A673 (cell line): ENCODE measurements at regions not wholly inside any gene's neighbourhood (a gene's known extent, or its start where the extent isn't known, plus 50 kb on each side); places are given as distances from the start of the nearest gene placed in this dataset.

Source experiments
- BruUV-seq: library from RNA; stranded (reverse); fragments of 400-500 nt; replicated peaks from 2 replicates; lab custom pipeline; 2021; lab: Mats Ljungman, UMichigan
- CTCF ChIA-PET: fragments of 300-600 bp; sonication (Branson Sonifier 250); formaldehyde crosslinking; loops from one replicate; lab custom pipeline; 2022; ENCODE audit warnings: antibody characterized with exemption; lab: Charles Lee
- POLR2A ChIA-PET: fragments of 300-600 bp; sonication (Branson Sonifier 250); formaldehyde crosslinking; loops from one replicate; lab custom pipeline; 2022; ENCODE audit warnings: antibody characterized with exemption; ENCODE audit not compliant: low non-redundant PET; lab: Charles Lee
- DNase-seq: peaks from one replicate; pipeline ENCODE4 v3.0.0-alpha.2; 2015; ENCODE audit warnings: low spot score
- H3K27ac ChIP-seq: fragments of 200-600 bp; sonication (generic); 2 replicates; pipeline ENCODE4 v1.5.1; 2016; ENCODE audit warnings: mixed run types, low read depth, mild to moderate bottlenecking, mixed read lengths, antibody characterized with exemption, low read length; ENCODE audit not compliant: poor library complexity, severe bottlenecking
- H3K27me3 ChIP-seq: fragments of 200-600 bp; sonication (generic); replicated peaks from 2 replicates; pipeline ENCODE4 v1.6.1; 2017; ENCODE audit warnings: mixed run types, low read depth, mild to moderate bottlenecking, mixed read lengths, antibody characterized with exemption, low read length; ENCODE audit not compliant: insufficient read depth, poor library complexity
- H3K36me3 ChIP-seq: fragments of 200-600 bp; sonication (generic); 2 replicates; pipeline ENCODE4 v1.6.1; 2016; ENCODE audit warnings: mixed run types, mild to moderate bottlenecking, mixed read lengths, antibody characterized with exemption, low read length; ENCODE audit not compliant: insufficient read depth, poor library complexity, severe bottlenecking
- H3K4me1 ChIP-seq: fragments of 200-600 bp; sonication (generic); 2 replicates; pipeline ENCODE4 v1.6.1; 2017; ENCODE audit warnings: mixed run types, mild to moderate bottlenecking, mixed read lengths, antibody characterized with exemption, low read length; ENCODE audit not compliant: insufficient read depth, poor library complexity, severe bottlenecking
- H3K4me3 ChIP-seq: fragments of 200-600 bp; sonication (generic); 2 replicates; pipeline ENCODE4 v1.5.1; 2016; ENCODE audit warnings: low read depth, mixed run types, mild to moderate bottlenecking, mixed read lengths, low read length; ENCODE audit not compliant: poor library complexity, severe bottlenecking
- H3K9me3 ChIP-seq: fragments of 200-600 bp; sonication (generic); 2 replicates; pipeline ENCODE4 v1.6.1; 2016; ENCODE audit warnings: mixed run types, low read depth, mild to moderate bottlenecking, mixed read lengths, antibody characterized with exemption, low read length; ENCODE audit not compliant: poor library complexity, severe bottlenecking
- EZH2 ChIP-seq: fragments of 200-600 bp; sonication (generic); IDR thresholded peaks from 2 replicates; pipeline ENCODE4 v1.6.1; 2017; ENCODE audit warnings: borderline replicate concordance, low read depth, mild to moderate bottlenecking, mixed read lengths, antibody characterized with exemption, low read length; ENCODE audit not compliant: poor library complexity, severe bottlenecking
- intact Hi-C: fragments of 100-400 bp; cut with micrococcal nuclease; formaldehyde crosslinking; loops from one replicate; pipeline ENCODE4 v1.10.0; 2022; ENCODE audit not compliant: unreplicated experiment
- TF ChIP-seq, protein P1 (sequence below): fragments of 300-800, 200-600 bp; sonication (generic); conservative IDR thresholded peaks from 2 replicates; pipeline ENCODE4 v1.5.1; 2017; ENCODE audit warnings: low read depth, mild to moderate bottlenecking, antibody characterized with exemption, low read length, moderate library complexity, mixed read lengths

DNA sequence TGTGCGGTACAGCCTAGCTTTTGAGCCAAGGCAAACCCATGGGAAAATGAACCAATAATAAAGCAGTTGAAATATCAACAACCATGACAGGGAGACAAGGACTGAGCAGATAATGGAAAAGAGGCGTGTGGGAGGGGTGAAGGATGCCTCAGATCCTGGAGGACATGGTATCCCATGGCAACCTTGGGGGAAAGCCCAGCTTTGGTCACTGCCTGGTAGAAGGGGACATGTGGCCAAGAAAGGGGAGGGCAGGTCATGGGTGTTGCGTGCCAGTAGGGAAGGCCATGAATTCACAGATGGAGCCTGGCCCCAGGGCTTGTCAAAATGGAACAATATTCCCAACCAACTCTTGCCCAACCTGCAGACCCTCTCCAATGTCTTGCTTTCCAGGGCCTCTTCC is 140.5 kb upstream of the SMAD3 start:
- no peak for DNase-seq
- no peaks in the 10 kb centered on the region for H3K36me3 ChIP-seq
- no TSS peak for BruUV-seq
- no peak overlapping the region for H3K4me3 ChIP-seq
- intact Hi-C loops: no loop called here
- H3K27ac ChIP-seq: no peak overlapping the region
- H3K27me3 ChIP-seq: no peaks in the 10 kb centered on the region
- H3K9me3 ChIP-seq: peaks cover 10% of the 10 kb centered on the region
- H3K4me1 ChIP-seq: no peaks in the 10 kb centered on the region
- ChIA-PET CTCF (no interaction called here), POLR2A (no interaction called here)
- TF ChIP-seq, protein P1, sequence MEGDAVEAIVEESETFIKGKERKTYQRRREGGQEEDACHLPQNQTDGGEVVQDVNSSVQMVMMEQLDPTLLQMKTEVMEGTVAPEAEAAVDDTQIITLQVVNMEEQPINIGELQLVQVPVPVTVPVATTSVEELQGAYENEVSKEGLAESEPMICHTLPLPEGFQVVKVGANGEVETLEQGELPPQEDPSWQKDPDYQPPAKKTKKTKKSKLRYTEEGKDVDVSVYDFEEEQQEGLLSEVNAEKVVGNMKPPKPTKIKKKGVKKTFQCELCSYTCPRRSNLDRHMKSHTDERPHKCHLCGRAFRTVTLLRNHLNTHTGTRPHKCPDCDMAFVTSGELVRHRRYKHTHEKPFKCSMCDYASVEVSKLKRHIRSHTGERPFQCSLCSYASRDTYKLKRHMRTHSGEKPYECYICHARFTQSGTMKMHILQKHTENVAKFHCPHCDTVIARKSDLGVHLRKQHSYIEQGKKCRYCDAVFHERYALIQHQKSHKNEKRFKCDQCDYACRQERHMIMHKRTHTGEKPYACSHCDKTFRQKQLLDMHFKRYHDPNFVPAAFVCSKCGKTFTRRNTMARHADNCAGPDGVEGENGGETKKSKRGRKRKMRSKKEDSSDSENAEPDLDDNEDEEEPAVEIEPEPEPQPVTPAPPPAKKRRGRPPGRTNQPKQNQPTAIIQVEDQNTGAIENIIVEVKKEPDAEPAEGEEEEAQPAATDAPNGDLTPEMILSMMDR: no peak
- TF ChIP-seq EZH2: no peak

DNA sequence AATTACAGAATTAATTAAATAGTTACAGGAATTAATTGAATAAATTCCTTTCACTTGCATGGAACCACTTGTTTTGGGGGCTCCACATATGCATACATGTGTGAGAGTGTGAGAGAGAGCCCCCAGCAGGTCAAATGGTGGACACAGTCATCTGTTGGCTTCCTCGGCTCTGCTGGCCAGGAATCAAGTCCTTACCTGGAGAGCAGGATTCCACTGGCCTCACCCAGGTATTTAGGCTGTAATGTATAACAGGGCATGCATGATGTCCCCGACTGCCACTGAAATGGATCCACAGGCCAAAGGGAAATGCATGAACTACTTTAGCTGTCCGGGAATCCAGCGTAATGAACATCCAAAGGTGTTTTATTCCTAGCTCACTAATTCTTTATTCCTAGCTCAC is 139.7 kb upstream of the SMAD3 start:
- CTCF ChIA-PET: no interaction called here

DNA sequence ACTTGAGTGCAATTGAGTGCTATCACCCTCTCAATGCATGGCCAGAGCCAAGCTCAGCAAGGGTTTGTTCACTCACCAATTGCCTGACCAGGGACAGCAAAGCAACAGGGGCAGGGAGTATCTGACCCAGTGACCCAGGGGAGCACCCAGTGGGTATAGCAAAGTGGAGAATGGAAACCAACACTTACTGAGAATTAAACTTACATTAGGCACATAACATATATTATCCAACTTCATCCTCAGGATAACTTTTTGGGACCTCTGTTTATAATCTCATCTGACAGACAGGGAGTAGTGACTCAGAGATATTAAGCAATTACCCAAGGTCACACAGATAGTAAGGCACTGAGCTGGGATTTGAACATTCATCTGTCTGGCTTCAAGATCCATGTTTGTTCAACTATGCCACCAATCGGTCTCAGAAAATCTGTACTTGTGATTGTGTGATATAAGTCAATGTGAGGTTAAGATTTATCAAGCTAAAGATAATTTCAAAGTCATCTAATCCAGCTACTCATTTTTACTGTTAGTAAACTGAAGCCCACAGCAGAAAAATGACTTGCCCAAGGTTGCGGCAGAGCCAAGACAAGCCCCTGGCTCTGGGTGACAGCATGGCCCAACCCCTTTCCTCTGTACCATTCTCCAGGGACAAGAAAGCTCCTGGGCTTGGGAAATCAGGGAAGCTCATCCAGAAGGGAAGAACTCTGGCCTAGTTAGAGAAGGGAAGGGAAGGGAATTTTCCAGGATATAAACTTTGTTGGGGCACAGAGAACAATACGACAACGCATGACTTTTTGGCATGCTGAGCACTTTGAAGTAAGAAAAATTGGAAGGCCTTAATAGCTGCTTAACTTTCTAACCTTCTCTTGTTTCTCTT is 138.0 kb upstream of the SMAD3 start:
- H3K36me3 ChIP-seq: no peaks in the 10 kb centered on the region
- H3K27me3 ChIP-seq: no peaks in the 10 kb centered on the region
- intact Hi-C loops: no loop called here
- no peak for DNase-seq
- no peak overlapping the region for H3K4me3 ChIP-seq
- H3K27ac ChIP-seq: no peak overlapping the region
- BruUV-seq: no TSS peak
- POLR2A ChIA-PET: no interaction called here
- CTCF ChIA-PET: no interaction called here
- peaks cover 8% of the 10 kb centered on the region for H3K9me3 ChIP-seq
- TF ChIP-seq EZH2: no peak
- TF ChIP-seq, protein P1: no peak
- H3K4me1 ChIP-seq: peaks cover 11% of the 10 kb centered on the region

More for the DNA sequence above, 139.7 kb upstream of the SMAD3 start:
- no peak for DNase-seq
- Histone ChIP-seq H3K4me1 (no peaks in the 10 kb centered on the region), H3K36me3 (no peaks in the 10 kb centered on the region), H3K27me3 (no peaks in the 10 kb centered on the region), H3K4me3 (no peak overlapping the region), H3K9me3 (peaks cover 10% of the 10 kb centered on the region), H3K27ac (no peak overlapping the region)
- no peak for TF ChIP-seq EZH2
- TF ChIP-seq, protein P1: no peak
- POLR2A ChIA-PET: no interaction called here
- intact Hi-C loops: no loop called here
- no TSS peak for BruUV-seq
